Mesenchymal stem cell (in vitro differentiated cells and primary cell): ENCODE measurements at regions not wholly inside any gene's neighbourhood (a gene's known extent, or its start where the extent isn't known, plus 50 kb on each side); places are given as distances from the start of the nearest gene placed in this dataset.

Experiments used
- DNase-seq: peaks from one replicate; pipeline ENCODE4 v3.0.0-alpha.2; 2013
- H2AFZ ChIP-seq: one replicate; pipeline ENCODE4 v1.6.1; 2013; ENCODE audit warnings: low read depth, mild to moderate bottlenecking, control low read depth, inconsistent platforms, low read length, moderate library complexity
- H2AK5ac ChIP-seq: 2 replicates; pipeline ENCODE4 v1.6.1; 2013; ENCODE audit warnings: low read length, moderate library complexity, mild to moderate bottlenecking, inconsistent platforms; ENCODE audit not compliant: severe bottlenecking
- H2BK120ac ChIP-seq: one replicate; pipeline ENCODE4 v1.6.1; 2013; ENCODE audit warnings: low read depth, mild to moderate bottlenecking, inconsistent platforms, low read length, moderate library complexity
- H2BK12ac ChIP-seq, 2 experiments: one replicate each; pipeline ENCODE4 v1.6.1; 2013; ENCODE audit warnings: inconsistent platforms in 2 of 2, low read length in 2 of 2, mild to moderate bottlenecking in 2 of 2, moderate library complexity in 2 of 2, control low read depth in 1 of 2
- H2BK15ac ChIP-seq: one replicate; pipeline ENCODE4 v1.6.1; 2013; ENCODE audit warnings: mild to moderate bottlenecking, low read depth, inconsistent platforms; ENCODE audit not compliant: poor library complexity, severe bottlenecking
- H2BK5ac ChIP-seq: 2 replicates; pipeline ENCODE4 v1.6.1; 2013; ENCODE audit warnings: low read depth, mild to moderate bottlenecking, low read length, control low read depth, inconsistent platforms; ENCODE audit not compliant: poor library complexity, severe bottlenecking
- H3K14ac ChIP-seq, 2 experiments: one replicate each; pipeline ENCODE4 v1.6.1; 2013; ENCODE audit warnings: inconsistent platforms in 2 of 2, low read length in 2 of 2, control low read depth in 1 of 2, mild to moderate bottlenecking in 1 of 2, moderate library complexity in 1 of 2
- H3K18ac ChIP-seq, 2 experiments: one replicate each; pipeline ENCODE4 v1.6.1; 2013; ENCODE audit warnings: inconsistent platforms in 2 of 2, low read length in 2 of 2, control low read depth in 1 of 2, low read depth in 1 of 2, mild to moderate bottlenecking in 1 of 2
- H3K23ac ChIP-seq, 2 experiments: one replicate each; pipeline ENCODE4 v1.6.1; 2013; ENCODE audit warnings: inconsistent platforms in 2 of 2, low read length in 2 of 2, mild to moderate bottlenecking in 2 of 2, moderate library complexity in 2 of 2, control low read depth in 1 of 2
- H3K27ac ChIP-seq: 2 replicates; pipeline ENCODE4 v1.5.1; 2013; ENCODE audit warnings: mild to moderate bottlenecking, moderate library complexity, low read length, control low read depth, inconsistent platforms; ENCODE audit not compliant: poor library complexity, severe bottlenecking
- H3K27me3 ChIP-seq, 2 experiments: 2 replicates each; pipeline versions ENCODE4 v1.6.1 to v1.7.0; 2013; ENCODE audit warnings: low read length in 2 of 2, mild to moderate bottlenecking in 2 of 2, moderate library complexity in 2 of 2, control low read depth in 1 of 2, inconsistent platforms in 1 of 2; ENCODE audit not compliant: control insufficient read depth in 1 of 2, insufficient read depth in 1 of 2
- H3K36me3 ChIP-seq, 2 experiments: 2 replicates each; pipeline versions ENCODE4 v1.6.1 to v1.7.0; 2013; ENCODE audit warnings: low read length in 2 of 2, control low read depth in 1 of 2, inconsistent platforms in 1 of 2, low read depth in 1 of 2, mild to moderate bottlenecking in 1 of 2; ENCODE audit not compliant: insufficient read depth in 2 of 2, control insufficient read depth in 1 of 2
- H3K4ac ChIP-seq, 2 experiments: one replicate each; pipeline ENCODE4 v1.6.1; 2013; ENCODE audit warnings: inconsistent platforms in 2 of 2, low read length in 2 of 2, mild to moderate bottlenecking in 2 of 2, moderate library complexity in 2 of 2, control low read depth in 1 of 2, low read depth in 1 of 2
- H3K4me1 ChIP-seq: 2 replicates; pipeline ENCODE4 v1.6.1; 2013; ENCODE audit warnings: low read depth, low read length, control low read depth; ENCODE audit not compliant: control insufficient read depth, insufficient read depth
- H3K4me2 ChIP-seq: 2 replicates; pipeline ENCODE4 v1.6.1; 2013; ENCODE audit warnings: low read length, mild to moderate bottlenecking, inconsistent platforms; ENCODE audit not compliant: poor library complexity, severe bottlenecking
- H3K4me3 ChIP-seq, 2 experiments: 2 replicates each; pipeline versions ENCODE4 v1.5.1 to v1.7.0; 2013; ENCODE audit warnings: low read length in 2 of 2, mild to moderate bottlenecking in 2 of 2, control low read depth in 1 of 2, low read depth in 1 of 2; ENCODE audit not compliant: insufficient read depth in 1 of 2
- H3K79me1 ChIP-seq: replicated peaks from 2 replicates; pipeline ENCODE4 v1.6.1; 2013; ENCODE audit warnings: mild to moderate bottlenecking, control low read depth, low read length, inconsistent platforms; ENCODE audit not compliant: poor library complexity, severe bottlenecking
- H3K9ac ChIP-seq: 2 replicates; pipeline ENCODE4 v1.7.0; 2013; ENCODE audit warnings: mild to moderate bottlenecking, low read length, moderate library complexity
- H3K9me3 ChIP-seq: 2 replicates; pipeline ENCODE4 v1.7.0; 2013; ENCODE audit warnings: mild to moderate bottlenecking, low read length; ENCODE audit not compliant: control insufficient read depth
- H4K8ac ChIP-seq: one replicate; pipeline ENCODE4 v1.6.1; 2013; ENCODE audit warnings: inconsistent platforms, mild to moderate bottlenecking, low read length, moderate library complexity
- H4K91ac ChIP-seq: one replicate; pipeline ENCODE4 v1.6.1; 2013; ENCODE audit warnings: mild to moderate bottlenecking, low read length, inconsistent platforms
- WGBS: methylation state at CpG from one replicate; pipeline ENCODE4 v1.1.7; 2013; ENCODE audit warnings: mixed read lengths; 5-methylcytosine and 5-hydroxymethylcytosine counted together

DNA sequence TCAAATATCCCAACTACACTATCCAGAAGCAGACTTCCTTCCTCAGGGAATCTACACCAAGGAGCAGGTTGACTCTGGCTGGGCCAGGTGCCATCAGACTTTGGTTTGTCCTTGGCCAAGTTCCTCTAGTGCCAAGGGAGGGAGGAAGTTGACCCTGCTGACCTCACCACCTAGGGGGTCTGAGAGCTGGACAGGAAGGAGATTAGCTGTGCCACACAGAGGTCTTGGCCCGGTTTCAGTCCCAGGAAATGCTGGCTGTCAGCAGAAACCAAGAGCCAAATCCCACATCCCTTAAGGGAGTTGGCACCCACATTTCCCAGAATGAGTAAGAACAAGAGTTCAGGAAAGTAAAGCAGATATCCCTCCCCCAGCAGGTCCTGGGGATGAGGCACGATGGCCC is 178.2 kb downstream of the SALL1 start:
- H3K79me1 ChIP-seq = no peaks in the 10 kb centered on the region
- no peak overlapping the region for H2AFZ ChIP-seq
- H3K4ac ChIP-seq = no peak overlapping the region
- H4K8ac ChIP-seq = no peak overlapping the region
- H2BK5ac ChIP-seq = no peak overlapping the region
- H2BK120ac ChIP-seq = no peak overlapping the region
- H3K27ac ChIP-seq = no peak overlapping the region
- no peaks in the 10 kb centered on the region for H3K27me3 ChIP-seq
- no peak overlapping the region for H3K23ac ChIP-seq
- no peak overlapping the region for H2BK12ac ChIP-seq
- H3K4me2 ChIP-seq = no peak overlapping the region
- H2AK5ac ChIP-seq = no peak overlapping the region
- H3K9ac ChIP-seq = no peak overlapping the region
- H3K18ac ChIP-seq = no peak overlapping the region
- no peaks in the 10 kb centered on the region for H3K9me3 ChIP-seq
- no peaks in the 10 kb centered on the region for H3K36me3 ChIP-seq
- no peak for DNase-seq
- H4K91ac ChIP-seq = no peak overlapping the region
- H3K4me1 ChIP-seq = no peaks in the 10 kb centered on the region
- H2BK15ac ChIP-seq = no peak overlapping the region
- no peak overlapping the region for H3K14ac ChIP-seq
- no peak overlapping the region for H3K4me3 ChIP-seq
- WGBS = 67% methylated on average over 2 of the region's 2 CpGs

DNA sequence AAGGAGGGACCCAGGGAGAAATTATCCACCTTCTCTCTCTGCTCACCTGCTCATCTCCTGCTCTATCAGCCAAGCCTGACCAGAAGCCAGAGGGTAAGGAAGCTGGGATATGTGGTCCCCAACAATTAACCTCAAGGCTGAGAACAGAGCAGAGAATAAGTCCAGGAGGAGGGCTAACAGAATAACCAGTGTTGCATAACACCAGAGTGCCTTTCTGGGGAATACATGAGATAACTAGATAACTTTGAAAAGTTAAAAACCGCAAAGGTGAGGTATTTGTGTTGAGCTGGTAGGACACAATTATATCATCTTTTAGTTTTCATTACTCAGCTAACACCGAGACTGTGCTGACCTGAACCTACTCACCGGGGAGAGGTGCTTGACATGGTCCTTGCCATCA is 180.8 kb downstream of the SALL1 start:
- Histone ChIP-seq H4K91ac (no peak overlapping the region), H2AK5ac (no peak overlapping the region), H3K9me3 (no peaks in the 10 kb centered on the region), H2BK120ac (no peak overlapping the region), H3K18ac (no peak overlapping the region), H4K8ac (no peak overlapping the region), H3K27me3 (no peaks in the 10 kb centered on the region), H3K79me1 (no peaks in the 10 kb centered on the region), H3K23ac (no peak overlapping the region), H2BK15ac (no peak overlapping the region), H3K9ac (no peak overlapping the region), H2BK5ac (no peak overlapping the region), H3K27ac (no peak overlapping the region), H3K4me1 (no peaks in the 10 kb centered on the region), H3K4me2 (no peak overlapping the region), H2BK12ac (no peak overlapping the region), H3K14ac (no peak overlapping the region), H3K36me3 (no peaks in the 10 kb centered on the region), H3K4ac (no peak overlapping the region), H3K4me3 (no peak overlapping the region), H2AFZ (no peak overlapping the region)
- WGBS = 89% methylated on average over 2 of the region's 3 CpGs
- DNase-seq = no peak

DNA sequence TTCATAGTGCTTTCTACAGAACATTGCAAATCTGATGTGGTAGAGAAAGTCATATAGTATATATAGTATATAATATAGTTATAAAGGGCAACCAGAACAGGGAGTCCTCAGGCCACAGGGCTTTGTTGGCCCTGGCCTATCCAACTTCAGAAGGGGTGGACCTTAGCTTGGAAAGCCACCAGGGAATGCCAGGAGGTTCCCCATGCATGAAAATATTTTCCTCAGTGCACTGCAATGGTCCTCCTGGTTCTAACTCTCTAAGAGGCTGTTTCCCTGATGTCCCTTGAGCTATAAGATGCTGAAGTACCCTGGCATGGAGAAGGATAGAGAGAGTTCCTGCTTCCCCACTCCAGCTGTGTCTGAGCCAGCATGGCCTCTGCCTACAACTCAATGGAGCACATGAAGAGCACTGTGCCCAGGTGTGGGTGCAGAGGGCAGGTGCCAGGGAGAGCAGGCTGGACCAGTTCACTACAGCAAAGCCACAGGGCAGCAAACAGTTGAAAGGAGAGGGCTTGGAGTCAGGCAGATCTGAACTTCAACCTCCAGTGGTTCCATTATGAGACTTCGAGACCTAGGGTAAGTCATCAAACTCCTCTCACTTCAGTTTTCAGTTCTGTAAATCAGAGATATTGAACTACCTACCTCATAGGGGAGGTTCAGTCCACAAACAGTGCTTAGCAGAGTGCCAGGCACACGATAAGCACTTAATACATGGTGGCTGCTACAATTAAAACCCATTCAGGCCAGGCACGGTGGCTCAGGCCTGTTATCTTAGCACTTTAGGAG is 183.1 kb downstream of the SALL1 start:
- Histone ChIP-seq H3K4me1 (no peaks in the 10 kb centered on the region), H3K9ac (no peak overlapping the region), H3K36me3 (no peaks in the 10 kb centered on the region), H2BK120ac (no peak overlapping the region), H3K18ac (no peak overlapping the region), H3K23ac (no peak overlapping the region), H3K79me1 (no peaks in the 10 kb centered on the region), H3K9me3 (no peaks in the 10 kb centered on the region), H3K4me3 (no peak overlapping the region), H2BK5ac (no peak overlapping the region), H3K14ac (no peak overlapping the region), H2BK12ac (no peak overlapping the region), H3K27me3 (no peaks in the 10 kb centered on the region), H4K91ac (no peak overlapping the region), H2AK5ac (no peak overlapping the region), H2AFZ (no peak overlapping the region), H3K4me2 (no peak overlapping the region), H3K4ac (no peak overlapping the region), H4K8ac (no peak overlapping the region), H3K27ac (no peak overlapping the region), H2BK15ac (no peak overlapping the region)
- 77% methylated on average over 3 of the region's 3 CpGs for WGBS
- DNase-seq = no peak

DNA sequence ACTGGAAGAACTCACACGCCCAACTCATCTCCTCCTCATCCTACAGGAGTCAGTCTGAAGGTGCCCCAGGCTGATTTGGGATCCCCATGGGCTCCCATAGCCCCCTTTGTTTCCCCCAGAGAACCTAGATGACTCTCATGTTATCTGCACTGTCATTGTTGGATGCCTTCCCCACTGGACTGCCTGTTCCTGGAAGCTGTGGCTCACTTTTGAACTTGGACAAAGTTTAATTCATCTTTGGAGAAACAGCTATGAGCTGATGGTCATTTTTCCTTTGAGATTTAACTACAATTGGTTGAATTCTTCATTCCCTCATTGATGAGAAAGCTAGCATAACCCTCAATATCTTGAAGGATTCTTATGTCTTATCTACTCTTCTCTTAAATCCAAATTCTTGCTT is 186.6 kb downstream of the SALL1 start:
- Histone ChIP-seq H2AFZ (no peak overlapping the region), H2AK5ac (no peak overlapping the region), H3K4ac (no peak overlapping the region), H3K79me1 (no peaks in the 10 kb centered on the region), H2BK15ac (no peak overlapping the region), H4K91ac (no peak overlapping the region), H2BK5ac (no peak overlapping the region), H2BK120ac (no peak overlapping the region), H3K36me3 (no peaks in the 10 kb centered on the region), H4K8ac (no peak overlapping the region), H3K9ac (no peak overlapping the region), H3K4me3 (no peak overlapping the region), H3K14ac (no peak overlapping the region), H3K4me1 (no peaks in the 10 kb centered on the region), H3K9me3 (no peaks in the 10 kb centered on the region), H3K18ac (no peak overlapping the region), H2BK12ac (no peak overlapping the region), H3K23ac (no peak overlapping the region), H3K27ac (no peak overlapping the region), H3K4me2 (no peak overlapping the region), H3K27me3 (peaks cover 0 to 3% of the 10 kb centered on the region in 2 experiments)
- WGBS = 62% methylated on average over 1 of the region's 1 CpG
- DNase-seq = no peak
